Choroid plexus epithelial cell (primary cell): ENCODE measurements at regions not wholly inside any gene's neighbourhood (a gene's known extent, or its start where the extent isn't known, plus 50 kb on each side); places are given as distances from the start of the nearest gene placed in this dataset.
A peak's percentile ranks its signal among the peaks of the same experiment; 100 is the strongest.

Experiments used
- DNase-seq: peaks from one replicate; pipeline ENCODE4 v3.0.0-alpha.2; 2010; ENCODE audit warnings: low read depth
- H3K4me3 ChIP-seq: 2 replicates; pipeline ENCODE4 v1.5.1; 2011; ENCODE audit warnings: low read depth, mild to moderate bottlenecking, control low read depth, low read length, moderate library complexity
- TF ChIP-seq, protein P1 (sequence below): conservative IDR thresholded peaks from 2 replicates; pipeline ENCODE4 v1.5.1; 2011; ENCODE audit warnings: low read depth, mild to moderate bottlenecking, control low read depth, inconsistent platforms, low read length, moderate library complexity

DNA sequence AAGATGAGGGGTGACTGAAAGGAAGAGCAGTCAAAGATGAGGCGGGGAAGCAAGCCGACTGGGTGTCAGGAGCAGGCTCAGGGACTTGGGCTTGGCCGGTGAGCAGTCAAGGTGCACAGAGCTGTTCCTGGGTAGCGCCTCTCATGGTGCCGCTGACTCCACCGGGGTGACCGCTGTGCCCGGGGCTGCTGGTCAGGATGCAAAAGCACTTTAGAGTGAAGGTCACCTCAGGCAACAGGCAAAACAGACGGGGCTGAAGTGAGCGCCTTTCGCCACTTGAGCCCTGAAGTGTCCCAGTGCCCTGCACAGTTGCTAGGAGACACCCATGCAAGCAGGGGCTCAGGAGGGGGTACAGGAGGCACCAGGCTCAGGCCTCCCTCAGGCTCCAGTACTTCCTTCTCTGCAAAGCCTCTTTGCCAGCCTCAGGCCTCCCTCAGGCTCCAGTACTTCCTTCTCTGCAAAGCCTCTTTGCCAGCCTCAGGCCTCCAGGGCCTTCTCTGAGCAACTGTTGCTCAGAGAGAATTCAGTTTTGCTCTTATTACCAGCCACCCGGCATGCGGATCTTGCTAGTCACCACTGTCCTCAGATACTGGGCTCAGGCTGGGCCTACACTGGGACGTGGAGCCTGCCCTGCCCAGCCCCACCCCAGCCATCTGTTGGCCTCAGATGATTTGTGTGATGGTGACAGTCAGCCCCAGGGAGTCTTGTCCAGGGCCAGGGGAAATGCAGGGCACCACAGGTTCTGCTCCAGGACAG, 99.7 kb upstream of the IRF2BP2 start:
- no peak for DNase-seq
- TF ChIP-seq, protein P1, sequence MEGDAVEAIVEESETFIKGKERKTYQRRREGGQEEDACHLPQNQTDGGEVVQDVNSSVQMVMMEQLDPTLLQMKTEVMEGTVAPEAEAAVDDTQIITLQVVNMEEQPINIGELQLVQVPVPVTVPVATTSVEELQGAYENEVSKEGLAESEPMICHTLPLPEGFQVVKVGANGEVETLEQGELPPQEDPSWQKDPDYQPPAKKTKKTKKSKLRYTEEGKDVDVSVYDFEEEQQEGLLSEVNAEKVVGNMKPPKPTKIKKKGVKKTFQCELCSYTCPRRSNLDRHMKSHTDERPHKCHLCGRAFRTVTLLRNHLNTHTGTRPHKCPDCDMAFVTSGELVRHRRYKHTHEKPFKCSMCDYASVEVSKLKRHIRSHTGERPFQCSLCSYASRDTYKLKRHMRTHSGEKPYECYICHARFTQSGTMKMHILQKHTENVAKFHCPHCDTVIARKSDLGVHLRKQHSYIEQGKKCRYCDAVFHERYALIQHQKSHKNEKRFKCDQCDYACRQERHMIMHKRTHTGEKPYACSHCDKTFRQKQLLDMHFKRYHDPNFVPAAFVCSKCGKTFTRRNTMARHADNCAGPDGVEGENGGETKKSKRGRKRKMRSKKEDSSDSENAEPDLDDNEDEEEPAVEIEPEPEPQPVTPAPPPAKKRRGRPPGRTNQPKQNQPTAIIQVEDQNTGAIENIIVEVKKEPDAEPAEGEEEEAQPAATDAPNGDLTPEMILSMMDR = no peak

DNA sequence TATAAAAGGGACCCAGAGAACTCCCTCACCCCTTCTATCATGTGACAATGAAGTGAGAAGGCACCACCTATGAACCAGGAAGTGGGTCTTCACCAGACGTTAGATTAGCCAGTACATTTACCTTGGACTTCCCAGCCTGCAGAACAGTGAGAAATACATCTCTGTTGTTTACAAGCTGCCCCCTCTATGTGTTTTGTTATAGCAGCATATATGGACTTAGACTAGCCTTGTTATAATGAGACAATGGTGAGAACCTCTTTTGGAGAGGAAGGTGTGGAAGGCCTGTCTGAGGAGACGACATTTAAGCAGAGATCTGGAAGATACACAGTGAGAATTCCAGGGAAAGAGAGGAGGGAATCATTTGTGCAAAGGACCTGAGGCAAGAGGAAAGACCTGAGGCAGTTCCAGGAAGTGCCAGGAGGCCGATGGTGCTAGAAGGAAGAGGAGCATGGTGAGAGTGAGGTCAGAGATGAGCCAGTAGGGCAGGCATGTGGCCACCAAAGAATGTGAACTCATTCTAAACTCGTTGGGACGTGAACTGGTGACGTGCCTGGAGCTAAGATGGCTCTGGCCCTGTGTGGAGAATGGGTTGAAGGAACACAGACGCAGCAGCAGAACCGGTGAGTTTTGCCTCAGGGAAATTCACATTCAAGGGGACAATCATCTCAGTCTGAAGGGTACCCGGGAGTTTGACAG, 98.9 kb upstream of the IRF2BP2 start:
- TF ChIP-seq, protein P1 = no peak
- no peak for DNase-seq

More for the DNA sequence above, 99.7 kb upstream of the IRF2BP2 start:
- H3K4me3 ChIP-seq = no peak overlapping the region

DNA sequence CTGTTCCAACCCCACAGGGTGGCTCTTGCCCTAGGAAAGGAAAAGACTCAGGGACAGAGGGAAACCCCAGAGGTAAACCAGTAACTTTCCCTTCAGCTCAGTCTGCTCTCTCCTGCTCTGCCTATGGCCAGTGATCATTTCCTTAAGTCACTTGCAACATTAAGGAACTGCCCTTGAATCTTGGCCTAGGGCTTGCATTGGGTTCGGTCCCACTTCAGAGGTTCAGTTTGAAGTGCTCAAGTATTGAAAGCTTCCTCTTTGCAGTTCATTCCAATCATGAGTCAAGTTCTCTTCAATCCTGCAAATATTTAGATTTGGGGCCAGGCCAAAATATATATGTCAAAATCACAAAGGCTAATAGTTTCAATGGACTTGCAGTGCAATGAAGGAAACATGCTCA, 97.7 kb upstream of the IRF2BP2 start:
- TF ChIP-seq, protein P1 = no peak
- peak; percentile 71 for DNase-seq

More for the DNA sequence above, 98.9 kb upstream of the IRF2BP2 start:
- no peak overlapping the region for H3K4me3 ChIP-seq

DNA sequence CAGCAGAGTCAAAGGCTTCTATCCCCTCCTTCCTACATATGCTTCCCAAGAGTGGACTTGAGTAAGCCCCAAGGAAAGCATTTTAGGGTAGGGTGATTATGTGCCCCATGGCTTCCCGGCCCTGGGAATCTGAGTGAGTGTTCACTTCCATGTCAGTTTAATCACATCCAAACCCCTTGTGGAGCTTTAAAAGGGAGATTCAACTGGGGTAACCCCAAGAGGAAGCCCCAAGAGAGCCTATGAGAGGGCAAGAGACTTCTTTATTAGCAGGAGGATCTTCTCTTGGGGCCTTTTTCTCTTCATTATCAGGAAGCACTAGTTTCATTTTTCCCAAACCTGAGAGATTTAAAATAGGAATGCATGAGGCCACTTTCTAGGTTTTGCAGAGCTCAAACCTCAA, 97.0 kb upstream of the IRF2BP2 start:
- TF ChIP-seq, protein P1 = no peak
- DNase-seq = no peak
- no peak overlapping the region for H3K4me3 ChIP-seq

More for the DNA sequence above, 97.7 kb upstream of the IRF2BP2 start:
- H3K4me3 ChIP-seq = no peak overlapping the region

DNA sequence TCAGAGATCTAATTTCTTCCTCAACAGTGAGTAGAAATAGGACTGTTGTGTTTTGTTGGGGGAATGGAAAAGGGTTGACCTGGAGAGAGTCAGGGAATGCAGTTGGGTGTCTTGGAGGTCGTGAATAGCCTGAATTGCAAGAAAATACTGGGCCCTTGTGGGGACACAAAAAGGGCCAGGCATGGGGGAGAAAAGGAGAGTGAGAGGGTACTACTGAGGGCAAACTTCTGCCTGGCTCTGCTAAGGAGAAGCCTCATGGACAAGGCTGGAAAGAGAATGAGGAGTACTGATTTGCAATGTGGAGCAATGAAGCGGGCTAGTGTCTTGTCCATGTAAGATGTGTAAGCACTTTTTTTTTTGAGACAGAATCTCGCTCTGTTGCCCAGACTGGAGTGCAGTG, 96.2 kb upstream of the IRF2BP2 start:
- TF ChIP-seq, protein P1 = no peak
- no peak overlapping the region for H3K4me3 ChIP-seq

DNA sequence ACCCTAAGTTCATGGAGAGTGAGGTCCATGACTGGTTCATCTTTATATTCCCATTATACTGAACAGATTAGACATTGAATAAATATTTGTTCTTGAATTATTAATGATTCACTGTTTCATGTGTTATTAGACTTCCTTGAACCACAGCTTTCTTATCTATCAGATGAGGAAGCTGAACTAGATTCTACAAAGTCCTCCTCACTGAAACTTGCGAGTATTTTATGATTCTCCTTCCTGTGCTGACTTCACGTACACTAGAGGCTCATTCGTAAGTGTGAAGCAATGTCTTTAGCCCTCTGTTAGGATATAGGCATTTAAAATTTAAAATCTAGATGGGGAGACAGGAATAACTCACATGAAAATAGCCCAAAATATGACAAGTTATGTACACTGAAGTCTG, 95.6 kb upstream of the IRF2BP2 start:
- no peak for DNase-seq
- TF ChIP-seq, protein P1 = no peak
- no peak overlapping the region for H3K4me3 ChIP-seq

More for the DNA sequence above, 96.2 kb upstream of the IRF2BP2 start:
- DNase-seq = no peak
